Suprapubic skin (tissue), 3 donors: ENCODE measurements at regions not wholly inside any gene's neighbourhood (a gene's known extent, or its start where the extent isn't known, plus 50 kb on each side); places are given as distances from the start of the nearest gene placed in this dataset.

Source experiments
- EP300 ChIP-seq: sonication (generic); formaldehyde crosslinking; IDR thresholded peaks from one replicate; pipeline ENCODE4 v1.6.1; 2017; ENCODE audit warnings: antibody characterized with exemption
- POLR2A ChIP-seq, 2 donors: fragments of 450-650 bp; IDR thresholded peaks; one replicate each; pipeline ENCODE4 v1.6.1; 2017; ENCODE audit warnings: antibody characterized with exemption in 2 of 2, mild to moderate bottlenecking in 2 of 2, moderate library complexity in 2 of 2
- TF ChIP-seq, protein P1 (sequence below), 2 donors: fragments of 200-600 bp in 1 of 2; fragments of 450-650 bp in 1 of 2; sonication (generic) in 1 of 2; IDR thresholded peaks; one replicate each; pipeline ENCODE4 v1.5.1; 2016 to 2019; ENCODE audit warnings: antibody characterized with exemption in 2 of 2, mild to moderate bottlenecking in 1 of 2, moderate library complexity in 1 of 2

DNA sequence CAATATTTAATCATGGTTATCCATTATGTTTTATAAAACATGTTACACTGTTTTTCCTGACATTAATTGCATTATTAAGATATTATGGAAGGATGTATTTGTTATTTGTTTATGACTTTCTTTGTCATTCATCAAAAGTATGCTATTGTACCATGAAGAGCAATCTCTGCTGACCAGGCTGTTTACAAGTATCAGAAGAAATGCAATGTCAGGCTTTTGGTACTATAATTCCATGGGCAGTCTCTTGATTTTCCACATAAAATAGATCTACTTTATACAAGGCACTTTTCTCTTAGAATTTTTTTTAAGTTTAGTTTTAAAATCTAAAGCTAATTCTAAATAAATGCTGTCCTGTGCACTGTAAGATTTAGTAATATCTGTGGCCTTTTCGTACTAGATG is 196.6 kb downstream of the COX7C start:
- TF ChIP-seq EP300: no peak
- no peak for TF ChIP-seq POLR2A (IDR thresholded peaks at IDR 0.05)
- TF ChIP-seq, protein P1, sequence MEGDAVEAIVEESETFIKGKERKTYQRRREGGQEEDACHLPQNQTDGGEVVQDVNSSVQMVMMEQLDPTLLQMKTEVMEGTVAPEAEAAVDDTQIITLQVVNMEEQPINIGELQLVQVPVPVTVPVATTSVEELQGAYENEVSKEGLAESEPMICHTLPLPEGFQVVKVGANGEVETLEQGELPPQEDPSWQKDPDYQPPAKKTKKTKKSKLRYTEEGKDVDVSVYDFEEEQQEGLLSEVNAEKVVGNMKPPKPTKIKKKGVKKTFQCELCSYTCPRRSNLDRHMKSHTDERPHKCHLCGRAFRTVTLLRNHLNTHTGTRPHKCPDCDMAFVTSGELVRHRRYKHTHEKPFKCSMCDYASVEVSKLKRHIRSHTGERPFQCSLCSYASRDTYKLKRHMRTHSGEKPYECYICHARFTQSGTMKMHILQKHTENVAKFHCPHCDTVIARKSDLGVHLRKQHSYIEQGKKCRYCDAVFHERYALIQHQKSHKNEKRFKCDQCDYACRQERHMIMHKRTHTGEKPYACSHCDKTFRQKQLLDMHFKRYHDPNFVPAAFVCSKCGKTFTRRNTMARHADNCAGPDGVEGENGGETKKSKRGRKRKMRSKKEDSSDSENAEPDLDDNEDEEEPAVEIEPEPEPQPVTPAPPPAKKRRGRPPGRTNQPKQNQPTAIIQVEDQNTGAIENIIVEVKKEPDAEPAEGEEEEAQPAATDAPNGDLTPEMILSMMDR (IDR thresholded peaks at IDR 0.05): no peak
